Astrocyte (in vitro differentiated cells and primary cell): ENCODE measurements at regions not wholly inside any gene's neighbourhood (a gene's known extent, or its start where the extent isn't known, plus 50 kb on each side); places are given as distances from the start of the nearest gene placed in this dataset.

Experiments
- DNase-seq: peaks from one replicate; pipeline ENCODE4 v3.0.0-alpha.2; 2010; ENCODE audit warnings: low read depth
- FAIRE-seq: peaks from 2 replicates; lab custom pipeline; 2011; peaks lifted over from hg19 to GRCh38; lab: Jason Lieb, UNC
- H2AFZ ChIP-seq: 2 replicates; pipeline ENCODE4 v1.6.0; 2012; ENCODE audit warnings: low read depth, low read length, inconsistent platforms
- H3K27ac ChIP-seq: 2 replicates; pipeline ENCODE4 v1.5.1; 2011; ENCODE audit warnings: low read depth, low read length, inconsistent platforms
- H3K27me3 ChIP-seq: 2 replicates; pipeline ENCODE4 v1.6.0; 2011; ENCODE audit warnings: low read length, inconsistent platforms; ENCODE audit not compliant: insufficient read depth
- H3K36me3 ChIP-seq: 2 replicates; pipeline ENCODE4 v1.5.1; 2011; ENCODE audit warnings: low read length, inconsistent platforms; ENCODE audit not compliant: insufficient read depth
- H3K4me1 ChIP-seq: 2 replicates; pipeline ENCODE4 v1.5.1; 2011; ENCODE audit warnings: low read length, inconsistent platforms; ENCODE audit not compliant: insufficient read depth
- H3K4me2 ChIP-seq: 2 replicates; pipeline ENCODE4 v1.6.0; 2012; ENCODE audit warnings: low read length, inconsistent platforms
- H3K4me3 ChIP-seq: 2 replicates; pipeline ENCODE4 v1.5.1; 2011; ENCODE audit warnings: low read depth, mild to moderate bottlenecking, low read length, inconsistent platforms; ENCODE audit not compliant: insufficient read depth
- H3K79me2 ChIP-seq: 2 replicates; pipeline ENCODE4 v1.6.0; 2012; ENCODE audit warnings: mild to moderate bottlenecking, low read length, inconsistent platforms; ENCODE audit not compliant: insufficient read depth
- H3K9ac ChIP-seq: 2 replicates; pipeline ENCODE4 v1.6.0; 2012; ENCODE audit warnings: mild to moderate bottlenecking, low read length, inconsistent platforms
- H3K9me3 ChIP-seq: 2 replicates; pipeline ENCODE4 v1.5.1; 2012; ENCODE audit warnings: low read depth, mild to moderate bottlenecking, low read length, inconsistent platforms; ENCODE audit not compliant: insufficient read depth
- H4K20me1 ChIP-seq: 2 replicates; pipeline ENCODE4 v1.6.0; 2012; ENCODE audit warnings: low read length, inconsistent platforms; ENCODE audit not compliant: insufficient read depth
- H3K27ac Mint-ChIP-seq: one replicate; pipeline ENCODE4 v1.8.0; 2021; ENCODE audit warnings: mild to moderate bottlenecking, mixed read lengths; ENCODE audit not compliant: unreplicated experiment
- H3K27me3 Mint-ChIP-seq: one replicate; pipeline ENCODE4 v1.8.0; 2021; ENCODE audit warnings: low read depth, mixed read lengths; ENCODE audit not compliant: unreplicated experiment
- H3K36me3 Mint-ChIP-seq: one replicate; pipeline ENCODE4 v1.8.0; 2021; ENCODE audit warnings: low read depth, mixed read lengths; ENCODE audit not compliant: unreplicated experiment
- H3K4me1 Mint-ChIP-seq: one replicate; pipeline ENCODE4 v1.8.0; 2021; ENCODE audit warnings: low read depth, mixed read lengths; ENCODE audit not compliant: unreplicated experiment
- H3K4me3 Mint-ChIP-seq: one replicate; pipeline ENCODE4 v1.8.0; 2021; ENCODE audit warnings: mild to moderate bottlenecking, moderate library complexity, mixed read lengths; ENCODE audit not compliant: unreplicated experiment
- H3K9me3 Mint-ChIP-seq: one replicate; pipeline ENCODE4 v1.8.0; 2021; ENCODE audit warnings: mild to moderate bottlenecking, mixed read lengths; ENCODE audit not compliant: unreplicated experiment
- CTCF ChIP-seq: IDR thresholded peaks from 2 replicates; pipeline ENCODE4 v1.5.1; 2011; ENCODE audit warnings: low read depth, mild to moderate bottlenecking, inconsistent platforms, low read length, moderate library complexity; ENCODE audit not compliant: insufficient read depth
- EZH2 ChIP-seq: IDR thresholded peaks from 2 replicates; pipeline ENCODE4 v1.6.1; 2012; ENCODE audit warnings: mild to moderate bottlenecking, low read length, inconsistent platforms; ENCODE audit not compliant: insufficient read depth

DNA sequence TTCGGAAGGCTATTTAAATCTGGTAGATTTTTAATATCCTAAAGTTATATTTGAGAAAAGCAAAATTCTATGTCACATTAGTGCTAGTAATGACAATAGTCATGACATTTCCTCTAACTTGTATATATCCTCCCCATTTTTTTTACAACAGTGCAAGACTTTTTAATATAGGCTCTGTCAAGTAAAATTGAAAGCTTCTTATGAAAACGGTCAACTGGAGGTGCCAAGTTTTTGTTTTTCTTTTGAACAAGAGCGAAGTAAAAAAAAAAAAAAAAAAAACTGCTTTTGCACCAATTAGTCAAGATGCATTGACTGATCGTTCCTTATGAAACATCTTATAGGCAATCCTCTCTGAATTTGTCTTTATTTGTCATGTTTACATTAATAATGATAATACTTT lies 389.3 kb downstream of the STK39 start:
- DNase-seq = no peak
- Histone ChIP-seq H3K9me3 (no peaks in the 10 kb centered on the region), H3K27me3 (no peaks in the 10 kb centered on the region), H3K79me2 (no peaks in the 10 kb centered on the region), H3K4me3 (no peak overlapping the region), H3K9ac (no peak overlapping the region), H3K4me1 (peaks cover 7% of the 10 kb centered on the region), H4K20me1 (no peaks in the 10 kb centered on the region), H3K36me3 (no peaks in the 10 kb centered on the region), H2AFZ (no peak overlapping the region), H3K27ac (no peak overlapping the region), H3K4me2 (no peak overlapping the region)
- Mint-ChIP-seq H3K4me1 (peaks cover 19% of the 10 kb centered on the region), H3K4me3 (no peak overlapping the region), H3K9me3 (no peaks in the 10 kb centered on the region), H3K36me3 (no peaks in the 10 kb centered on the region), H3K27ac (no peak overlapping the region), H3K27me3 (no peaks in the 10 kb centered on the region)
- TF ChIP-seq EZH2 (no peak), CTCF (no peak)
- FAIRE-seq = no peak

GRCh38 chr2:167857416-167857815 lies 390.0 kb downstream of the STK39 start:
- no peak overlapping the region for H3K4me3 ChIP-seq
- no peak overlapping the region for H3K4me2 ChIP-seq
- no peak overlapping the region for H3K9ac ChIP-seq
- H3K27ac Mint-ChIP-seq = no peak overlapping the region
- TF ChIP-seq EZH2 (no peak), CTCF (no peak)
- H3K27me3 Mint-ChIP-seq = no peaks in the 10 kb centered on the region
- no peaks in the 10 kb centered on the region for H3K27me3 ChIP-seq
- no peak overlapping the region for H3K27ac ChIP-seq
- no peaks in the 10 kb centered on the region for H3K36me3 ChIP-seq
- H3K4me1 ChIP-seq = peaks cover 4% of the 10 kb centered on the region
- no peaks in the 10 kb centered on the region for H3K9me3 Mint-ChIP-seq
- H3K36me3 Mint-ChIP-seq = no peaks in the 10 kb centered on the region
- H3K9me3 ChIP-seq = no peaks in the 10 kb centered on the region
- H3K4me3 Mint-ChIP-seq = no peak overlapping the region
- H3K4me1 Mint-ChIP-seq = peaks cover 13% of the 10 kb centered on the region
- no peak overlapping the region for H2AFZ ChIP-seq
- DNase-seq (no peak), FAIRE-seq (no peak)
- no peaks in the 10 kb centered on the region for H4K20me1 ChIP-seq
- H3K79me2 ChIP-seq = no peaks in the 10 kb centered on the region

DNA sequence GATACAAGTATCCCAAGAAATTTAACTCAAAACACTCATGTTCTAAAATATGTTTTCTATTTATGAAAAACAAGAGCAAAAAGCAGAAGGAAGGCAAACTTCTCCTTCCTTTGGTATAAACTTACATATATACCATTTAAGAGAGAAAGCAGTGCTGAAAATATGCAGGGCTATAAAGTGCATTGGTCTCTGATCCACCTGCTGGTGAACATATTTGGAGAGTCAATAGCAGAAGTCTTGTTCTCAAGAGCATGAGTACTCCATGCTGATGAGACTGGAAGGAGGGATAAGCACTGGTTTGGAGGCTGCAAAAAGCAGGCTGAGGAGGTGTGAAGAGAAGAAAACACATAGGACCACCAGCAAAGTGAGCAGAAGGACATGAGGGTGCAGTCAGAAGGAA lies 391.2 kb downstream of the STK39 start:
- TF ChIP-seq CTCF = no peak
- no peak for TF ChIP-seq EZH2
- Histone ChIP-seq H3K9me3 (no peaks in the 10 kb centered on the region), H3K79me2 (no peaks in the 10 kb centered on the region), H3K4me3 (no peak overlapping the region), H3K27me3 (no peaks in the 10 kb centered on the region), H3K4me2 (no peak overlapping the region), H3K27ac (no peak overlapping the region), H4K20me1 (no peaks in the 10 kb centered on the region), H3K4me1 (no peaks in the 10 kb centered on the region), H3K9ac (no peak overlapping the region), H2AFZ (no peak overlapping the region), H3K36me3 (no peaks in the 10 kb centered on the region)
- H3K27me3 Mint-ChIP-seq = no peaks in the 10 kb centered on the region
- H3K27ac Mint-ChIP-seq = no peak overlapping the region
- no peaks in the 10 kb centered on the region for H3K9me3 Mint-ChIP-seq
- FAIRE-seq (no peak), DNase-seq (no peak)
- no peak overlapping the region for H3K4me3 Mint-ChIP-seq
- no peaks in the 10 kb centered on the region for H3K36me3 Mint-ChIP-seq
- H3K4me1 Mint-ChIP-seq = peaks cover 4% of the 10 kb centered on the region
